ENCODE measurements at regions not wholly inside any gene's neighbourhood (a gene's known extent, or its start where the extent isn't known, plus 50 kb on each side); places are given as distances from the start of the nearest gene placed in this dataset.
"Not testable (repeated sequence)": the region's sequence is repeated elsewhere in the genome, so short reads cannot be mapped to it uniquely, and the experiment has no call there.

GRCh38 chr3:168802766-168803165 lies 707.0 kb upstream of the GOLIM4 start:
- TF ChIP-seq, protein P1, sequence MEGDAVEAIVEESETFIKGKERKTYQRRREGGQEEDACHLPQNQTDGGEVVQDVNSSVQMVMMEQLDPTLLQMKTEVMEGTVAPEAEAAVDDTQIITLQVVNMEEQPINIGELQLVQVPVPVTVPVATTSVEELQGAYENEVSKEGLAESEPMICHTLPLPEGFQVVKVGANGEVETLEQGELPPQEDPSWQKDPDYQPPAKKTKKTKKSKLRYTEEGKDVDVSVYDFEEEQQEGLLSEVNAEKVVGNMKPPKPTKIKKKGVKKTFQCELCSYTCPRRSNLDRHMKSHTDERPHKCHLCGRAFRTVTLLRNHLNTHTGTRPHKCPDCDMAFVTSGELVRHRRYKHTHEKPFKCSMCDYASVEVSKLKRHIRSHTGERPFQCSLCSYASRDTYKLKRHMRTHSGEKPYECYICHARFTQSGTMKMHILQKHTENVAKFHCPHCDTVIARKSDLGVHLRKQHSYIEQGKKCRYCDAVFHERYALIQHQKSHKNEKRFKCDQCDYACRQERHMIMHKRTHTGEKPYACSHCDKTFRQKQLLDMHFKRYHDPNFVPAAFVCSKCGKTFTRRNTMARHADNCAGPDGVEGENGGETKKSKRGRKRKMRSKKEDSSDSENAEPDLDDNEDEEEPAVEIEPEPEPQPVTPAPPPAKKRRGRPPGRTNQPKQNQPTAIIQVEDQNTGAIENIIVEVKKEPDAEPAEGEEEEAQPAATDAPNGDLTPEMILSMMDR (conservative IDR thresholded peaks at IDR 0.05; ENCODE audit: control insufficient read depth, insufficient read depth, low read depth, low read length): no peak
- no peak for DNase-seq (ENCODE audit: low read depth)
- H3K4me3 ChIP-seq (ENCODE audit: control insufficient read depth, low read depth, low read length): no peak overlapping the region

DNA sequence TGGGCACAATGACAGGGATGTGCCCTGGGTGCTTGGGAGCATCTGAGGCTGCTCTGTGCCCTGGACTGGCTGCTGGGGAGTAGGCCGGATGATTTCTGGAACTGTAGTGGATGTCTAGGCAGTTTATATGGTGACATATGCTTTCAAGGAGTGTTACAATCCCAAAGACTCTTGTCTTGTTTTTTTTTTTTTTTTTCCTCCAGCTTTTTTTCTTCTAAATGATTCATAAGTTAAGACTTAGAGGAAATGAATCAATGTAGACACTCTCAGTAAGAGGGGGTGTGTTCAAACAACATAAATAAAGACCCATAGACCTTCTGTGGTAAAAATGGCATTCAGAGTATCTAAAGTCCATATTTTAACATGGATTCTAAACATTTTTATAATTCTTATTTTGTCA lies 706.1 kb upstream of the GOLIM4 start:
- DNase-seq (ENCODE audit: low read depth): peak; percentile 46
- TF ChIP-seq, protein P1 (conservative IDR thresholded peaks at IDR 0.05; ENCODE audit: control insufficient read depth, insufficient read depth, low read depth, low read length): no peak
- H3K4me3 ChIP-seq (ENCODE audit: control insufficient read depth, low read depth, low read length): no peak overlapping the region

GRCh38 chr3:168796339-168796738 lies 700.6 kb upstream of the GOLIM4 start:
- TF ChIP-seq, protein P1 (conservative IDR thresholded peaks at IDR 0.05; ENCODE audit: control insufficient read depth, insufficient read depth, low read depth, low read length): no peak
- DNase-seq (ENCODE audit: low read depth): no peak
- H3K4me3 ChIP-seq (ENCODE audit: control insufficient read depth, low read depth, low read length): no peak overlapping the region

- H3K4me3 ChIP-seq (ENCODE audit: control insufficient read depth, low read depth, low read length): no peak overlapping the region
- TF ChIP-seq, protein P1 (conservative IDR thresholded peaks at IDR 0.05; ENCODE audit: control insufficient read depth, insufficient read depth, low read depth, low read length): no peak
- DNase-seq (ENCODE audit: low read depth): no peak
Observed at GRCh38 chr3:168794427-168794826, 698.7 kb upstream of the GOLIM4 start.

DNA sequence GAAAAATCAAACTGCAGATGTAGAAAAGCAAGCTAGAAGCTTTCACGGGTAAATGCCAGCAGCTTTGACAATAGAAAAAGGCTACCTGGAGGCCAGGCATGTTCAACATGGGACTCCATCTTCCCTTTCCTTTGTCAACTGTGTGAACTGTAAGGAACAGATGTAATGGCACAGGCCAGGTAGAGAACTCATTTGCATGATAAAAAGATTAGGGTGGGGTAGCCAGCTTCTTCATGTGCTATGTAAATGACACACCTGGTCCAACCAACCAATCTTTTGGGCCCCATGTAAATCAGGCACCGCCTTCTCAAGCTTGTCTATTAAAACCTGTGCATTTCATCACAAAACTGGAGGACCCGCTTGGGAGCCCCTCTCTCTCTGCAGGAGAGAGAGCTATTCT lies 686.5 kb upstream of the GOLIM4 start:
- DNase-seq (ENCODE audit: low read depth): no peak
- TF ChIP-seq, protein P1 (conservative IDR thresholded peaks at IDR 0.05; ENCODE audit: control insufficient read depth, insufficient read depth, low read depth, low read length): no peak
- H3K4me3 ChIP-seq (ENCODE audit: control insufficient read depth, low read depth, low read length): no peak overlapping the region

- not testable (repeated sequence) for DNase-seq (ENCODE audit: low read depth)
Observed at GRCh38 chr3:168779970-168780645, 684.4 kb upstream of the GOLIM4 start.

DNA sequence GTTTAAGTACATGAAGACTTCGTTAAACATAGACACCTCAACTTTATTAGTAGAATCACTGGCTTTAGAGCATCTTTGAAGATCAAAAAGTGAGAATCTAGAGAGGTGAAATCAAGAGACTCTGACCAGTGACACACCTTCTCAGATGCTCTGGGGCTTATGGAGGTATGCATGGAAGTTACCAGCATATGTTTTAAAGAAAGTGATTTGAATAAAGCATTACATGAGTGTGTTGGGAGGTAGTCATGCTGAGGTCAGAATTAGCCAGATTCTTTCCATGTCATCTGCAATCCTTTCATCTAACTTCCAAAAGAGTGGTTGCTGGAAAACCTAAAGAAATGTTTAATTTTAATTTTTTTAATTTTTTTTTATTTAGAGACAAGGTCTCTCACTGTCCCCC lies 658.0 kb upstream of the GOLIM4 start:
- TF ChIP-seq, protein P1 (conservative IDR thresholded peaks at IDR 0.05; ENCODE audit: control insufficient read depth, insufficient read depth, low read depth, low read length): no peak
- H3K4me3 ChIP-seq (ENCODE audit: control insufficient read depth, low read depth, low read length): no peak overlapping the region
- no peak for DNase-seq (ENCODE audit: low read depth)

More at GRCh38 chr3:168779970-168780645, 684.4 kb upstream of the GOLIM4 start:
- not testable (repeated sequence) for H3K4me3 ChIP-seq (ENCODE audit: control insufficient read depth, low read depth, low read length)

All from fibroblast of mammary gland (primary cell).